CD4-positive, alpha-beta T cell (primary cell): ENCODE measurements at regions not wholly inside any gene's neighbourhood (a gene's known extent, or its start where the extent isn't known, plus 50 kb on each side); places are given as distances from the start of the nearest gene placed in this dataset.

Experiments used
- ATAC-seq: fragments of 200-7000 bp; cut with Tn5 transposase; one replicate; pipeline ENCODE4 v1.10.0; 2022; ENCODE audit warnings: mild to moderate bottlenecking; ENCODE audit not compliant: poor library complexity
- CTCF ChIA-PET: fragments of 350-600 bp; sonication (Branson Sonifier 250); formaldehyde crosslinking; loops from one replicate; lab custom pipeline; 2021; ENCODE audit warnings: antibody characterized with exemption, inconsistent platforms; lab: Charles Lee
- POLR2A ChIA-PET: fragments of 350-600 bp; sonication (Branson Sonifier 250); formaldehyde crosslinking; loops from one replicate; lab custom pipeline; 2021; ENCODE audit warnings: antibody characterized with exemption, inconsistent platforms; lab: Charles Lee
- DNase-seq, 14 experiments: peaks; one replicate each; pipeline ENCODE4 v3.0.0-alpha.2; 2013 to 2020; ENCODE audit warnings: mixed read lengths in 2 of 14
- H3K27ac ChIP-seq, 2 donors: one replicate each; pipeline versions ENCODE4 v1.5.1 to v1.7.0; 2013; ENCODE audit warnings: low read length in 2 of 2, low read depth in 1 of 2, mild to moderate bottlenecking in 1 of 2
- H3K27me3 ChIP-seq, 2 experiments: 1 replicate in 1 of 2; 2 replicates in 1 of 2; pipeline versions ENCODE4 v1.6.1 to v1.7.0; 2013; ENCODE audit warnings: low read length in 2 of 2, control low read depth in 1 of 2, mild to moderate bottlenecking in 1 of 2, moderate library complexity in 1 of 2; ENCODE audit not compliant: insufficient read depth in 2 of 2, control insufficient read depth in 1 of 2
- H3K36me3 ChIP-seq: one replicate; pipeline ENCODE4 v1.6.1; 2013; ENCODE audit warnings: low read length, control low read depth; ENCODE audit not compliant: insufficient read depth
- H3K4me1 ChIP-seq: one replicate; pipeline ENCODE4 v1.6.1; 2013; ENCODE audit warnings: low read length, control low read depth; ENCODE audit not compliant: insufficient read depth
- H3K4me3 ChIP-seq: one replicate; pipeline ENCODE4 v1.5.1; 2013; ENCODE audit warnings: mild to moderate bottlenecking, low read length, moderate library complexity
- H3K9me3 ChIP-seq, 2 experiments: 1 replicate in 1 of 2; 2 replicates in 1 of 2; pipeline versions ENCODE4 v1.6.1 to v1.7.0; 2013; ENCODE audit warnings: low read length in 2 of 2, mild to moderate bottlenecking in 2 of 2, control low read depth in 1 of 2, moderate library complexity in 1 of 2; ENCODE audit not compliant: control insufficient read depth in 1 of 2, insufficient read depth in 1 of 2
- H3K27ac Mint-ChIP-seq: one replicate; pipeline ENCODE4 v1.8.0; 2020; ENCODE audit warnings: mixed read lengths
- H3K27me3 Mint-ChIP-seq: one replicate; pipeline ENCODE4 v1.8.0; 2021; ENCODE audit warnings: mixed read lengths
- H3K36me3 Mint-ChIP-seq: one replicate; pipeline ENCODE4 v1.8.0; 2021; ENCODE audit warnings: low read depth, mixed read lengths
- H3K4me1 Mint-ChIP-seq: one replicate; pipeline ENCODE4 v1.8.0; 2021; ENCODE audit warnings: low read depth, mixed read lengths
- H3K4me3 Mint-ChIP-seq: one replicate; pipeline ENCODE4 v1.8.0; 2020; ENCODE audit warnings: mild to moderate bottlenecking, mixed read lengths
- H3K9me3 Mint-ChIP-seq: one replicate; pipeline ENCODE4 v1.8.0; 2020; ENCODE audit warnings: mixed read lengths
- CTCF ChIP-seq: fragments of 200-600 bp; IDR thresholded peaks from one replicate; pipeline ENCODE4 v1.8.0; 2022; ENCODE audit warnings: antibody characterized with exemption, mild to moderate bottlenecking
- intact Hi-C, 2 experiments: fragments of 100-400 bp; cut with DNase I in 1 of 2; cut with micrococcal nuclease in 1 of 2; formaldehyde crosslinking; loops; one replicate each; pipeline versions ENCODE4 v1.15.1 to v1.9.0; 2023 to 2025; cut with DNase I, micrococcal nuclease

- intact Hi-C loops: loop anchor here in 1 of 2 experiments (5.0 kb wide), 1 partner anchor 541 kb away; no protein-coding TSS in a partner anchor
- ChIA-PET CTCF (interaction anchor here (1.4 kb wide), 1 partner anchor 43 kb away, joined by 3 read pairs; no protein-coding TSS in a partner anchor), POLR2A (no interaction called here)
Observed at GRCh38 chr10:77713521-77714280, 76.1 kb upstream of the KCNMA1 start.

GRCh38 chr10:77712207-77712606 lies 74.6 kb upstream of the KCNMA1 start:
- peaks cover 26% of the 10 kb centered on the region for H3K27me3 Mint-ChIP-seq
- Histone ChIP-seq H3K4me1 (peaks cover 15% of the 10 kb centered on the region), H3K9me3 (peaks cover 0 to 7% of the 10 kb centered on the region in 2 experiments), H3K27me3 (peaks cover 5 to 10% of the 10 kb centered on the region in 2 experiments), H3K27ac (no peak overlapping the region), H3K36me3 (no peaks in the 10 kb centered on the region), H3K4me3 (no peak overlapping the region)
- ATAC-seq (no peak), DNase-seq (no peak)
- H3K27ac Mint-ChIP-seq: no peak overlapping the region
- ChIA-PET POLR2A (no interaction called here), CTCF (interaction anchor here (1.2 to 2.6 kb wide), 3 partner anchors 10 to 538 kb away, joined by 4 to 25 read pairs (median 4); no protein-coding TSS in a partner anchor)
- intact Hi-C loops: loop anchor here in 1 of 2 experiments (5.0 kb wide), 1 partner anchor 540 kb away; no protein-coding TSS in a partner anchor
- peaks cover 5% of the 10 kb centered on the region for H3K4me1 Mint-ChIP-seq
- no peaks in the 10 kb centered on the region for H3K36me3 Mint-ChIP-seq
- no peaks in the 10 kb centered on the region for H3K9me3 Mint-ChIP-seq
- H3K4me3 Mint-ChIP-seq: no peak overlapping the region
- no peak for TF ChIP-seq CTCF

More at GRCh38 chr10:77713521-77714280, 76.1 kb upstream of the KCNMA1 start:
- Mint-ChIP-seq H3K27me3 (peaks cover 30% of the 10 kb centered on the region), H3K4me3 (no peak overlapping the region), H3K9me3 (no peaks in the 10 kb centered on the region), H3K27ac (no peak overlapping the region), H3K4me1 (peaks cover 5% of the 10 kb centered on the region), H3K36me3 (no peaks in the 10 kb centered on the region)
- H3K4me3 ChIP-seq: no peak overlapping the region
- TF ChIP-seq CTCF: no peak
- DNase-seq: no peak
- H3K4me1 ChIP-seq: peaks cover 15% of the 10 kb centered on the region
- peaks cover 0 to 7% of the 10 kb centered on the region in 2 experiments for H3K9me3 ChIP-seq
- no peak for ATAC-seq
- H3K27ac ChIP-seq: no peak overlapping the region
- no peaks in the 10 kb centered on the region for H3K36me3 ChIP-seq
- peaks cover 5 to 10% of the 10 kb centered on the region in 2 experiments for H3K27me3 ChIP-seq

- H3K4me3 ChIP-seq: no peak overlapping the region
- H3K9me3 Mint-ChIP-seq: no peaks in the 10 kb centered on the region
- ChIA-PET POLR2A (no interaction called here), CTCF (interaction anchor here (0.8 to 2.6 kb wide), 10 partner anchors 8 to 537 kb away, joined by 3 to 25 read pairs (median 4); no protein-coding TSS in a partner anchor)
- H3K4me3 Mint-ChIP-seq: no peak overlapping the region
- no peaks in the 10 kb centered on the region for H3K36me3 Mint-ChIP-seq
- ATAC-seq (no peak), DNase-seq (no peak)
- H3K9me3 ChIP-seq: peaks cover 0 to 7% of the 10 kb centered on the region in 2 experiments
- H3K27me3 Mint-ChIP-seq: peaks cover 29% of the 10 kb centered on the region
- intact Hi-C loops: loop anchor here (1.0 to 5.0 kb wide), 2 partner anchors 537 to 539 kb away; no protein-coding TSS in a partner anchor
- H3K4me1 Mint-ChIP-seq: peaks cover 5% of the 10 kb centered on the region
- H3K27ac ChIP-seq: no peak overlapping the region
- no peak overlapping the region for H3K27ac Mint-ChIP-seq
- TF ChIP-seq CTCF: peak; percentile 27
- H3K4me1 ChIP-seq: peaks cover 15% of the 10 kb centered on the region
- H3K27me3 ChIP-seq: peaks cover 5 to 10% of the 10 kb centered on the region in 2 experiments
- no peaks in the 10 kb centered on the region for H3K36me3 ChIP-seq
Observed at GRCh38 chr10:77711683-77712049, 74.1 kb upstream of the KCNMA1 start.
